Heart left ventricle (tissue), 16 donors: ENCODE measurements at regions not wholly inside any gene's neighbourhood (a gene's known extent, or its start where the extent isn't known, plus 50 kb on each side); places are given as distances from the start of the nearest gene placed in this dataset.
"Not testable (repeated sequence)": the region's sequence is repeated elsewhere in the genome, so short reads cannot be mapped to it uniquely, and the experiment has no call there.

Source experiments
- ATAC-seq, 4 donors: fragments of 200-7000 bp; cut with Tn5 transposase; one replicate each; pipeline ENCODE4 v1.9.1; 2020 to 2022; ENCODE audit warnings: moderate library complexity in 4 of 4, mild to moderate bottlenecking in 3 of 4, moderate number of reproducible peaks in 1 of 4
- DNase-seq, 5 donors: peaks; one replicate each; pipeline ENCODE4 v3.0.0-alpha.2; 2020
- H3K27ac ChIP-seq, 12 donors: fragments of 200-600 bp; sonication (generic) in 4 of 12; one replicate each; pipeline versions ENCODE4 v1.5.0 to v1.8.0; 2016 to 2022; ENCODE audit warnings: mild to moderate bottlenecking in 2 of 12
- H3K27me3 ChIP-seq, 9 donors: fragments of 200-600 bp; sonication (generic) in 2 of 9; one replicate each; pipeline versions ENCODE4 v1.5.1 to v1.8.0; 2016 to 2022; ENCODE audit warnings: mild to moderate bottlenecking in 3 of 9
- H3K36me3 ChIP-seq, 9 donors: fragments of 200-600 bp; sonication (generic) in 2 of 9; one replicate each; pipeline versions ENCODE4 v1.5.0 to v1.8.0; 2018 to 2022; ENCODE audit warnings: mild to moderate bottlenecking in 2 of 9
- H3K4me1 ChIP-seq, 12 donors: fragments of 200-600 bp; sonication (generic) in 4 of 12; one replicate each; pipeline versions ENCODE4 v1.5.0 to v1.8.0; 2016 to 2022; ENCODE audit warnings: mild to moderate bottlenecking in 3 of 12
- H3K4me3 ChIP-seq, 12 donors: fragments of 200-600 bp; sonication (generic) in 4 of 12; one replicate each; pipeline versions ENCODE4 v1.5.0 to v1.8.0; 2017 to 2022; ENCODE audit warnings: mild to moderate bottlenecking in 9 of 12, moderate library complexity in 4 of 12
- H3K9me3 ChIP-seq, 12 donors: fragments of 200-600 bp; sonication (generic) in 4 of 12; one replicate each; pipeline versions ENCODE4 v1.5.0 to v1.8.0; 2016 to 2022; ENCODE audit warnings: mild to moderate bottlenecking in 1 of 12
- POLR2A ChIP-seq, 2 donors: fragments of 450-650 bp; IDR thresholded peaks; one replicate each; pipeline ENCODE4 v1.6.1; 2017; ENCODE audit warnings: antibody characterized with exemption in 2 of 2, mild to moderate bottlenecking in 2 of 2, moderate library complexity in 2 of 2
- WGBS, 4 donors: extraction: QIAGEN DNeasy Blood & Tissue Kit in 2 of 4; methylation state at CpG; one replicate each; pipeline versions ENCODE4 v1.1.5 to v1.1.7; 2013 to 2018; 5-methylcytosine and 5-hydroxymethylcytosine counted together
- intact Hi-C, 10 donors: fragments of 100-400 bp; cut with DNase I; formaldehyde crosslinking; loops; one replicate each; pipeline versions ENCODE4 v1.11.1 to v1.14.2; 2022
- TF ChIP-seq, protein P1 (sequence below), 12 donors: fragments of 200-600 bp; sonication (generic) in 4 of 12; IDR thresholded peaks; one replicate each; pipeline versions ENCODE4 v1.5.0 to v1.8.0; 2018 to 2022; ENCODE audit warnings: antibody characterized with exemption in 12 of 12, mild to moderate bottlenecking in 5 of 12
- donor health status: ischemic (EF 13 %, LVEDD 7.1; RV severe dilation, severe dysfunction).
- donor health status: healthy with polysubstance abuse.
- donor health status: DM: no; HTN: yes; CAD: no.
- donor health status: DM: no; HTN: no; CAD: no.
- donor health status: ischemic (EF 25% LVEDD 6.9; RV normal size, moderate dysfunction).
- donor health status: ischemic (EF 25% LVEDD 5.7; RV mildly dilated, moderate dysfunction).
- donor health status: healthy.
- donor health status: DM: yes; HTN: yes; CAD: no.
- donor health status: ischemic (EF 35%, LVEDD 5.7; RV mildly dilated, moderate dysfunction).
- donor health status: nonischemic (EF 11% LVEDD 7.7; RV severe dilation, severe dysfunction).
- donor health status: DM: yes; HTN: yes; CAD: no.
- donor health status: PGD.
- donor health status: ischemic (EF 29% LVEDD 5.4; RV normal size, mild dysfunction).
- donor health status: nonischemic (EF 23%, LVEDD 6.1; RV moderate dilation, normal function).

GRCh38 chr17:27958708-27959381, 65.7 kb upstream of the LYRM9 start:
- 48 to 79% (median 69%) methylated on average over 3 of the region's 3 CpGs for WGBS, 4 donors
- Histone ChIP-seq H3K27me3 (no peaks in the 10 kb centered on the region), H3K9me3 (no peaks in the 10 kb centered on the region), H3K27ac (no peak overlapping the region), H3K4me1 (peaks cover 0 to 7% (median 0%) of the 10 kb centered on the region in 12 donors), H3K36me3 (no peaks in the 10 kb centered on the region), H3K4me3 (no peak overlapping the region)
- intact Hi-C loops, result no loop called here
- TF ChIP-seq, protein P1, sequence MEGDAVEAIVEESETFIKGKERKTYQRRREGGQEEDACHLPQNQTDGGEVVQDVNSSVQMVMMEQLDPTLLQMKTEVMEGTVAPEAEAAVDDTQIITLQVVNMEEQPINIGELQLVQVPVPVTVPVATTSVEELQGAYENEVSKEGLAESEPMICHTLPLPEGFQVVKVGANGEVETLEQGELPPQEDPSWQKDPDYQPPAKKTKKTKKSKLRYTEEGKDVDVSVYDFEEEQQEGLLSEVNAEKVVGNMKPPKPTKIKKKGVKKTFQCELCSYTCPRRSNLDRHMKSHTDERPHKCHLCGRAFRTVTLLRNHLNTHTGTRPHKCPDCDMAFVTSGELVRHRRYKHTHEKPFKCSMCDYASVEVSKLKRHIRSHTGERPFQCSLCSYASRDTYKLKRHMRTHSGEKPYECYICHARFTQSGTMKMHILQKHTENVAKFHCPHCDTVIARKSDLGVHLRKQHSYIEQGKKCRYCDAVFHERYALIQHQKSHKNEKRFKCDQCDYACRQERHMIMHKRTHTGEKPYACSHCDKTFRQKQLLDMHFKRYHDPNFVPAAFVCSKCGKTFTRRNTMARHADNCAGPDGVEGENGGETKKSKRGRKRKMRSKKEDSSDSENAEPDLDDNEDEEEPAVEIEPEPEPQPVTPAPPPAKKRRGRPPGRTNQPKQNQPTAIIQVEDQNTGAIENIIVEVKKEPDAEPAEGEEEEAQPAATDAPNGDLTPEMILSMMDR (IDR thresholded peaks at IDR 0.05), result no peak
- no peak for TF ChIP-seq POLR2A (IDR thresholded peaks at IDR 0.05)
- DNase-seq (no peak), ATAC-seq (no peak)

GRCh38 chr17:27959382-27959709, 66.2 kb upstream of the LYRM9 start:
- intact Hi-C loops, result no loop called here
- DNase-seq (no peak), ATAC-seq (no peak)
- Histone ChIP-seq H3K9me3 (no peaks in the 10 kb centered on the region), H3K4me1 (peaks cover 0 to 7% (median 0%) of the 10 kb centered on the region in 12 donors), H3K36me3 (no peaks in the 10 kb centered on the region), H3K4me3 (no peak overlapping the region), H3K27ac (no peak overlapping the region), H3K27me3 (no peaks in the 10 kb centered on the region)
- whole genome bisulfite sequencing, 4 donors, result 55 to 57% (median 56%) methylated on average over 5 of the region's 5 CpGs
- TF ChIP-seq POLR2A (IDR thresholded peaks at IDR 0.05), result no peak
- TF ChIP-seq, protein P1 (IDR thresholded peaks at IDR 0.05), result no peak

- TF ChIP-seq, protein P1 (IDR thresholded peaks at IDR 0.05), result no peak
- no peak for TF ChIP-seq POLR2A (IDR thresholded peaks at IDR 0.05)
- DNase-seq, result no peak
- Histone ChIP-seq H3K27me3 (no peaks in the 10 kb centered on the region), H3K4me3 (no peak overlapping the region), H3K4me1 (peaks cover 0 to 7% (median 0%) of the 10 kb centered on the region in 12 donors), H3K36me3 (no peaks in the 10 kb centered on the region), H3K27ac (no peak overlapping the region), H3K9me3 (no peaks in the 10 kb centered on the region)
- intact Hi-C loops, result loop anchor here in 1 of 10 donors (10.0 kb wide), 1 partner anchor 54 kb away; no protein-coding TSS in a partner anchor
- 89 to 93% (median 92%) methylated on average over 6 of the region's 6 CpGs for WGBS, 4 donors
- ATAC-seq, result no peak
These were observed 67.2 kb upstream of the LYRM9 start for GRCh38 chr17:27960183-27960849.

DNA sequence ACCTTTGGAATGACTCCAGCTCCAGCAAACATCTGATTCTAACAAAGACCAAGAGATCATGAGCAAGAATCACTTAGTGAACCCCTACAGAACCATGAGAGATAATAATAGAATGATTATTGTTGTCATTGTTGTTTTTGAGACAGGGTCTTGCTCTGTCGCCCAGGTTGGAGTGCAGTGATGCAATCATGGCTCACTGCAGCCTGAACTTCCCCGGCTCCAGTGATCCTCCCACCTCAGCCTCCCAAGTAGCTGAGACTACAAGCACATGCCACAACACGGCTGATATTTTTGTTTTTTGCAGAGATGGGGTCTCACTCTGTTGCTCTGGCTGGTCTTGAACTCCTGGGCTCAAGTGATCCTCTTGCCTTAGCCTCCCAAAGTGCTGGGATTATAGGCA, 69.4 kb upstream of the LYRM9 start:
- intact Hi-C loops, result loop anchor here in 1 of 10 donors (10.0 kb wide), 1 partner anchor 52 kb away; no protein-coding TSS in a partner anchor
- not testable (repeated sequence) for DNase-seq, H3K27ac ChIP-seq, H3K4me1 ChIP-seq, H3K4me3 ChIP-seq, H3K27me3 ChIP-seq, H3K36me3 ChIP-seq, ATAC-seq, H3K9me3 ChIP-seq
- WGBS, 4 donors, result 79 to 96% (median 89%) methylated on average over 3 of the region's 3 CpGs
